ENCODE measurements at regions not wholly inside any gene's neighbourhood (a gene's known extent, or its start where the extent isn't known, plus 50 kb on each side); places are given as distances from the start of the nearest gene placed in this dataset.

GRCh38 chr3:166902374-166902773, 477.7 kb downstream of the ZBBX start:
- Histone ChIP-seq H3K27ac (no peak overlapping the region), H3K27me3 (no peaks in the 10 kb centered on the region), H3K4me3 (no peak overlapping the region), H3K9me3 (no peaks in the 10 kb centered on the region), H3K36me3 (no peaks in the 10 kb centered on the region), H3K4me1 (no peaks in the 10 kb centered on the region)
- intact Hi-C loops (cut with DNase I) = no loop called here
- no peak for DNase-seq (ENCODE audit: extremely low spot score in 2 of 2)
- TF ChIP-seq POLR2AphosphoS5 (IDR thresholded peaks at IDR 0.05; ENCODE audit: insufficient read depth in 1 of 2, low read depth in 1 of 2) = no peak

GRCh38 chr3:166900866-166901577, 479.1 kb downstream of the ZBBX start:
- Histone ChIP-seq H3K9me3 (no peaks in the 10 kb centered on the region), H3K27ac (no peak overlapping the region), H3K36me3 (no peaks in the 10 kb centered on the region), H3K27me3 (no peaks in the 10 kb centered on the region), H3K4me3 (no peak overlapping the region), H3K4me1 (no peaks in the 10 kb centered on the region)
- TF ChIP-seq, protein P1, sequence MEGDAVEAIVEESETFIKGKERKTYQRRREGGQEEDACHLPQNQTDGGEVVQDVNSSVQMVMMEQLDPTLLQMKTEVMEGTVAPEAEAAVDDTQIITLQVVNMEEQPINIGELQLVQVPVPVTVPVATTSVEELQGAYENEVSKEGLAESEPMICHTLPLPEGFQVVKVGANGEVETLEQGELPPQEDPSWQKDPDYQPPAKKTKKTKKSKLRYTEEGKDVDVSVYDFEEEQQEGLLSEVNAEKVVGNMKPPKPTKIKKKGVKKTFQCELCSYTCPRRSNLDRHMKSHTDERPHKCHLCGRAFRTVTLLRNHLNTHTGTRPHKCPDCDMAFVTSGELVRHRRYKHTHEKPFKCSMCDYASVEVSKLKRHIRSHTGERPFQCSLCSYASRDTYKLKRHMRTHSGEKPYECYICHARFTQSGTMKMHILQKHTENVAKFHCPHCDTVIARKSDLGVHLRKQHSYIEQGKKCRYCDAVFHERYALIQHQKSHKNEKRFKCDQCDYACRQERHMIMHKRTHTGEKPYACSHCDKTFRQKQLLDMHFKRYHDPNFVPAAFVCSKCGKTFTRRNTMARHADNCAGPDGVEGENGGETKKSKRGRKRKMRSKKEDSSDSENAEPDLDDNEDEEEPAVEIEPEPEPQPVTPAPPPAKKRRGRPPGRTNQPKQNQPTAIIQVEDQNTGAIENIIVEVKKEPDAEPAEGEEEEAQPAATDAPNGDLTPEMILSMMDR (IDR thresholded peaks at IDR 0.05) = no peak
- TF ChIP-seq POLR2A (IDR thresholded peaks at IDR 0.05) = no peak
- no peak for TF ChIP-seq POLR2AphosphoS5 (IDR thresholded peaks at IDR 0.05; ENCODE audit: insufficient read depth in 1 of 2, low read depth in 1 of 2)
- intact Hi-C loops (cut with DNase I) = no loop called here
- no peak for DNase-seq (ENCODE audit: extremely low spot score in 2 of 2)

DNA sequence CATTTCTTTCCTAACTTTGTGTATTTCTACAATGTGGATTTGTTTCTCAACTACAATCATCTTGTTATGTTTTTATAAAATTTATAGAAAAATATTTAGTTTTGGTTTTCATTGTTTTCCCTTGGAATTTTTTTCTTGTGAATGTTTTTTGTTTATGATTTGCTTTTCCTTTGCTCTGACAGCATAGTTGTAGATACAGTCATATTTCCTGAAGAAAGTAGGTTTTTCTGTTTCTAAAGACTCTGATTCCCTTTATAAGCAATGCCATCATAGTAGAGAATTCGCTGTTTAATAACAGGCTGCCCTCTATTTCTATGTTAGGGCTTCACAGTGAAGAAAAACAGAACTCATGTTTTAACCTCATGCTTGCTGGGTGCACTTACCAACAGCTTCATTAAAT, 482.3 kb downstream of the ZBBX start:
- Histone ChIP-seq H3K36me3 (no peaks in the 10 kb centered on the region), H3K27ac (no peak overlapping the region), H3K4me3 (no peak overlapping the region), H3K4me1 (no peaks in the 10 kb centered on the region), H3K9me3 (no peaks in the 10 kb centered on the region), H3K27me3 (no peaks in the 10 kb centered on the region)
- intact Hi-C loops (cut with DNase I) = no loop called here
- TF ChIP-seq POLR2A (IDR thresholded peaks at IDR 0.05) (no peak), POLR2AphosphoS5 (IDR thresholded peaks at IDR 0.05; ENCODE audit: insufficient read depth in 1 of 2, low read depth in 1 of 2) (no peak)
- TF ChIP-seq, protein P1 (IDR thresholded peaks at IDR 0.05) = no peak
- no peak for DNase-seq (ENCODE audit: extremely low spot score in 2 of 2)

GRCh38 chr3:166889241-166889640, 490.9 kb downstream of the ZBBX start:
- no peaks in the 10 kb centered on the region for H3K36me3 ChIP-seq
- H3K9me3 ChIP-seq = no peaks in the 10 kb centered on the region
- no peak overlapping the region for H3K27ac ChIP-seq
- no peaks in the 10 kb centered on the region for H3K27me3 ChIP-seq
- H3K4me3 ChIP-seq = no peak overlapping the region
- no peaks in the 10 kb centered on the region for H3K4me1 ChIP-seq
- intact Hi-C loops (cut with DNase I) = no loop called here
- TF ChIP-seq POLR2AphosphoS5 (IDR thresholded peaks at IDR 0.05; ENCODE audit: insufficient read depth in 1 of 2, low read depth in 1 of 2) = no peak
- TF ChIP-seq, protein P1 (IDR thresholded peaks at IDR 0.05) = no peak
- no peak for TF ChIP-seq POLR2A (IDR thresholded peaks at IDR 0.05)
- DNase-seq (ENCODE audit: extremely low spot score in 2 of 2) = no peak

DNA sequence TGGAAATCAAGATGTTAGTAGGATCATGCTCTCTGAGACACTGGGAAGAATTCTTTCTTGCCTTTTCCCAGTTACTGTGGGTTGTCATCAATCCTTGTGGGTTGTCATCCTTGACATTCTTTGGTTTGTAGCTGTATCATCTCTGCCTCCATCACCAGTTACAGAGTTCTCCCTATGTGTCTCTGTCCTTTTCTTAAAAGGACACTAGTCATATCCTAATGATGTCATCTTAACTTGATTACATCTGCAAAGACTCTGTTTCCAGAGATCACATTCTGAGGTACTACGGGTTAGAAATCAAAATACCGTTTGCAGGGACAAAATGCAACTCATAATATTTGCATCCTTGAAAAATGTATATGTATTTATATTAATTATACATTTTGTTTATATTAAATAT, 500.4 kb downstream of the ZBBX start:
- Histone ChIP-seq H3K4me3 (no peak overlapping the region), H3K27me3 (no peaks in the 10 kb centered on the region), H3K4me1 (no peaks in the 10 kb centered on the region), H3K27ac (no peak overlapping the region), H3K9me3 (no peaks in the 10 kb centered on the region), H3K36me3 (no peaks in the 10 kb centered on the region)
- no peak for DNase-seq (ENCODE audit: extremely low spot score in 2 of 2)
- TF ChIP-seq POLR2AphosphoS5 (IDR thresholded peaks at IDR 0.05; ENCODE audit: insufficient read depth in 1 of 2, low read depth in 1 of 2) (no peak), POLR2A (IDR thresholded peaks at IDR 0.05) (no peak)
- TF ChIP-seq, protein P1 (IDR thresholded peaks at IDR 0.05) = no peak
- intact Hi-C loops (cut with DNase I) = no loop called here

Data from vagina (tissue), 2 donors.